Renal cortex interstitium (tissue), 11 donors: ENCODE measurements at regions not wholly inside any gene's neighbourhood (a gene's known extent, or its start where the extent isn't known, plus 50 kb on each side); places are given as distances from the start of the nearest gene placed in this dataset.
"Not testable (repeated sequence)": the region's sequence is repeated elsewhere in the genome, so short reads cannot be mapped to it uniquely, and the experiment has no call there.

Source experiments
- DNase-seq, 11 donors: peaks; one replicate each; pipeline ENCODE4 v3.0.0-alpha.2; 2013; ENCODE audit warnings: low read depth in 9 of 11, low spot score in 4 of 11; ENCODE audit errors: extremely low read depth in 1 of 11

- DNase-seq: no peak
Measured at GRCh38 chr6:17182961-17183360, 81.1 kb downstream of the STMND1 start.

GRCh38 chr6:17186925-17187324 is 85.1 kb downstream of the STMND1 start:
- DNase-seq: no peak

- DNase-seq: no peak
Measured at GRCh38 chr6:17193106-17193775, 87.9 kb upstream of the RBM24 start.

GRCh38 chr6:17197607-17198006 is 83.6 kb upstream of the RBM24 start:
- no peak for DNase-seq

- DNase-seq: no peak
Measured at GRCh38 chr6:17200395-17200794, 80.8 kb upstream of the RBM24 start.

- no peak for DNase-seq
Measured at GRCh38 chr6:17202526-17202925, 78.6 kb upstream of the RBM24 start.

- DNase-seq: no peak
Measured at GRCh38 chr6:17204533-17204932, 76.6 kb upstream of the RBM24 start.

- no peak for DNase-seq
Measured at GRCh38 chr6:17206566-17207072, 74.5 kb upstream of the RBM24 start.

- no peak for DNase-seq
Measured at GRCh38 chr6:17207281-17207680, 73.9 kb upstream of the RBM24 start.

- no peak for DNase-seq
Measured at GRCh38 chr6:17210683-17211082, 70.5 kb upstream of the RBM24 start.

GRCh38 chr6:17211101-17211500 is 70.1 kb upstream of the RBM24 start:
- DNase-seq: no peak

- peak in 7 of 11 donors; percentile 13 to 31 (median 19) for DNase-seq
Measured at GRCh38 chr6:17212546-17213371, 68.4 kb upstream of the RBM24 start.

GRCh38 chr6:17214106-17214505 is 67.1 kb upstream of the RBM24 start:
- no peak for DNase-seq

GRCh38 chr6:17216972-17217371 is 64.2 kb upstream of the RBM24 start:
- DNase-seq: not testable (repeated sequence)

- no peak for DNase-seq
Measured at GRCh38 chr6:17218023-17218748, 63.0 kb upstream of the RBM24 start.

- DNase-seq: no peak
Measured at GRCh38 chr6:17218749-17219093, 62.4 kb upstream of the RBM24 start.

- DNase-seq: no peak
Measured at GRCh38 chr6:17219098-17219497, 62.1 kb upstream of the RBM24 start.

GRCh38 chr6:17220040-17220910 is 60.9 kb upstream of the RBM24 start:
- DNase-seq: no peak

- no peak for DNase-seq
Measured at GRCh38 chr6:17224056-17224455, 57.1 kb upstream of the RBM24 start.
